H9 (cell line): ENCODE measurements at regions not wholly inside any gene's neighbourhood (a gene's known extent, or its start where the extent isn't known, plus 50 kb on each side); places are given as distances from the start of the nearest gene placed in this dataset.

Experiments used
- DNase-seq: peaks from one replicate; pipeline ENCODE4 v3.0.0-alpha.2; 2017
- H2AFZ ChIP-seq: one replicate; pipeline ENCODE4 v1.6.1; 2013; ENCODE audit warnings: mild to moderate bottlenecking, low read length, control low read depth, moderate library complexity
- H2AK5ac ChIP-seq: 2 replicates; pipeline ENCODE4 v1.6.1; 2013; ENCODE audit warnings: low read length, control low read depth, mixed read lengths; ENCODE audit not compliant: insufficient read length
- H2BK120ac ChIP-seq: one replicate; pipeline ENCODE4 v1.6.1; 2013; ENCODE audit warnings: low read depth, mild to moderate bottlenecking, low read length, control low read depth, inconsistent platforms; ENCODE audit not compliant: poor library complexity, severe bottlenecking
- H2BK12ac ChIP-seq: 2 replicates; pipeline ENCODE4 v1.6.1; 2013; ENCODE audit warnings: low read length, control low read depth, mixed read lengths, low read depth; ENCODE audit not compliant: insufficient read length
- H2BK15ac ChIP-seq: 2 replicates; pipeline ENCODE4 v1.6.1; 2013; ENCODE audit warnings: low read depth, low read length, control low read depth
- H2BK20ac ChIP-seq: one replicate; pipeline ENCODE4 v1.6.1; 2013; ENCODE audit warnings: low read depth, mild to moderate bottlenecking, low read length, control low read depth, inconsistent platforms; ENCODE audit not compliant: poor library complexity, severe bottlenecking
- H2BK5ac ChIP-seq: 2 replicates; pipeline ENCODE4 v1.6.1; 2013; ENCODE audit warnings: low read length, control low read depth, mixed read lengths; ENCODE audit not compliant: insufficient read length
- H3K14ac ChIP-seq: 2 replicates; pipeline ENCODE4 v1.6.1; 2013; ENCODE audit warnings: low read length, control low read depth; ENCODE audit not compliant: insufficient read depth
- H3K18ac ChIP-seq: 2 replicates; pipeline ENCODE4 v1.6.1; 2013; ENCODE audit warnings: low read depth, mild to moderate bottlenecking, mixed read lengths, low read length, control low read depth; ENCODE audit not compliant: insufficient read length
- H3K23ac ChIP-seq: 2 replicates; pipeline ENCODE4 v1.6.1; 2013; ENCODE audit warnings: low read length, control low read depth, mixed read lengths, low read depth; ENCODE audit not compliant: insufficient read length
- H3K23me2 ChIP-seq: 2 replicates; pipeline ENCODE4 v1.6.1; 2013; ENCODE audit warnings: low read depth, mild to moderate bottlenecking, mixed read lengths, low read length, control low read depth; ENCODE audit not compliant: insufficient read length, poor library complexity, severe bottlenecking
- H3K27ac ChIP-seq: 2 replicates; pipeline ENCODE4 v1.5.1; 2013; ENCODE audit warnings: low read length, control low read depth, mixed read lengths, low read depth; ENCODE audit not compliant: insufficient read length
- H3K27me3 ChIP-seq: 2 replicates; pipeline ENCODE4 v1.6.1; 2013; ENCODE audit warnings: low read length, control low read depth, inconsistent platforms; ENCODE audit not compliant: insufficient read depth
- H3K4ac ChIP-seq: 2 replicates; pipeline ENCODE4 v1.6.1; 2013; ENCODE audit warnings: low read depth, mild to moderate bottlenecking, control low read depth, inconsistent platforms, low read length, moderate library complexity
- H3K4me1 ChIP-seq: 2 replicates; pipeline ENCODE4 v1.6.1; 2013; ENCODE audit warnings: low read length, control low read depth, inconsistent platforms; ENCODE audit not compliant: insufficient read depth
- H3K4me2 ChIP-seq: 2 replicates; pipeline ENCODE4 v1.6.1; 2013; ENCODE audit warnings: low read length, control low read depth, mixed read lengths; ENCODE audit not compliant: insufficient read length, insufficient read depth
- H3K56ac ChIP-seq: 2 replicates; pipeline ENCODE4 v1.6.1; 2013; ENCODE audit warnings: low read depth, mild to moderate bottlenecking, mixed read lengths, low read length, control low read depth; ENCODE audit not compliant: insufficient read length
- H3K79me1 ChIP-seq: 2 replicates; pipeline ENCODE4 v1.6.1; 2013; ENCODE audit warnings: low read depth, mild to moderate bottlenecking, moderate library complexity, low read length, control low read depth, inconsistent platforms; ENCODE audit not compliant: insufficient read depth, poor library complexity, severe bottlenecking
- H3K79me2 ChIP-seq: 2 replicates; pipeline ENCODE4 v1.6.1; 2013; ENCODE audit warnings: low read length, control low read depth, inconsistent platforms; ENCODE audit not compliant: insufficient read depth
- H3K9ac ChIP-seq: 2 replicates; pipeline ENCODE4 v1.6.1; 2013; ENCODE audit warnings: low read length, control low read depth, mixed read lengths; ENCODE audit not compliant: insufficient read length; ENCODE audit errors: extremely low read depth
- H3K9me3 ChIP-seq: one replicate; pipeline ENCODE4 v1.6.1; 2013; ENCODE audit warnings: low read depth, low read length, inconsistent platforms; ENCODE audit not compliant: control insufficient read depth
- H3T11ph ChIP-seq: one replicate; pipeline ENCODE4 v1.6.1; 2013; ENCODE audit warnings: mild to moderate bottlenecking, low read length, control low read depth, inconsistent platforms
- H4K20me1 ChIP-seq: one replicate; pipeline ENCODE4 v1.6.1; 2013; ENCODE audit not compliant: control insufficient read depth, insufficient read length, insufficient read depth
- H4K5ac ChIP-seq: 2 replicates; pipeline ENCODE4 v1.6.1; 2013; ENCODE audit warnings: low read depth, mild to moderate bottlenecking, mixed read lengths, low read length, control low read depth; ENCODE audit not compliant: insufficient read length
- H4K8ac ChIP-seq: replicated peaks from 2 replicates; pipeline ENCODE4 v1.6.1; 2013; ENCODE audit warnings: low read length, control low read depth, mixed read lengths, low read depth; ENCODE audit not compliant: insufficient read length
- H4K91ac ChIP-seq: 2 replicates; pipeline ENCODE4 v1.6.1; 2013; ENCODE audit warnings: low read depth, mild to moderate bottlenecking, moderate library complexity, mixed read lengths, low read length, control low read depth; ENCODE audit not compliant: insufficient read length
- H3K27ac Mint-ChIP-seq, 3 experiments: 2 replicates in 2 of 3; 3 replicates in 1 of 3; pipeline ENCODE4 v1.8.0; 2020 to 2021; ENCODE audit warnings: mixed read lengths in 3 of 3, mild to moderate bottlenecking in 1 of 3, moderate library complexity in 1 of 3
- H3K27me3 Mint-ChIP-seq: 2 replicates; pipeline ENCODE4 v1.8.0; 2021; ENCODE audit warnings: low read depth, mild to moderate bottlenecking, moderate library complexity, mixed read lengths
- H3K36me3 Mint-ChIP-seq, 3 experiments: 2 replicates in 2 of 3; 3 replicates in 1 of 3; pipeline ENCODE4 v1.8.0; 2020 to 2021; ENCODE audit warnings: low read depth in 3 of 3, mixed read lengths in 3 of 3; ENCODE audit not compliant: insufficient read depth in 1 of 3
- H3K4me1 Mint-ChIP-seq, 2 experiments: 2 replicates each; pipeline ENCODE4 v1.8.0; 2020; ENCODE audit warnings: mixed read lengths in 2 of 2
- H3K4me3 Mint-ChIP-seq, 2 experiments: 2 replicates in 1 of 2; 3 replicates in 1 of 2; pipeline ENCODE4 v1.8.0; 2020 to 2021; ENCODE audit warnings: mild to moderate bottlenecking in 2 of 2, mixed read lengths in 2 of 2, moderate library complexity in 1 of 2
- H3K9me3 Mint-ChIP-seq, 2 experiments: 2 replicates in 1 of 2; 3 replicates in 1 of 2; pipeline ENCODE4 v1.8.0; 2020; ENCODE audit warnings: mild to moderate bottlenecking in 2 of 2, mixed read lengths in 2 of 2, moderate library complexity in 1 of 2
- WGBS: extraction: QIAGEN DNeasy Blood & Tissue Kit; methylation state at CpG from one replicate; pipeline ENCODE4 v1.1.7; 2013; ENCODE audit warnings: missing lambda C conversion rate, low lambda C conversion rate, mixed read lengths; ENCODE audit not compliant: insufficient read length; ENCODE audit errors: extremely low coverage; 5-methylcytosine and 5-hydroxymethylcytosine counted together
- TF ChIP-seq, protein P1 (sequence below): fragments of 200-600 bp; sonication (generic); conservative IDR thresholded peaks from 3 replicates; pipeline ENCODE4 v1.8.0; 2021; ENCODE audit warnings: antibody characterized with exemption, mild to moderate bottlenecking

DNA sequence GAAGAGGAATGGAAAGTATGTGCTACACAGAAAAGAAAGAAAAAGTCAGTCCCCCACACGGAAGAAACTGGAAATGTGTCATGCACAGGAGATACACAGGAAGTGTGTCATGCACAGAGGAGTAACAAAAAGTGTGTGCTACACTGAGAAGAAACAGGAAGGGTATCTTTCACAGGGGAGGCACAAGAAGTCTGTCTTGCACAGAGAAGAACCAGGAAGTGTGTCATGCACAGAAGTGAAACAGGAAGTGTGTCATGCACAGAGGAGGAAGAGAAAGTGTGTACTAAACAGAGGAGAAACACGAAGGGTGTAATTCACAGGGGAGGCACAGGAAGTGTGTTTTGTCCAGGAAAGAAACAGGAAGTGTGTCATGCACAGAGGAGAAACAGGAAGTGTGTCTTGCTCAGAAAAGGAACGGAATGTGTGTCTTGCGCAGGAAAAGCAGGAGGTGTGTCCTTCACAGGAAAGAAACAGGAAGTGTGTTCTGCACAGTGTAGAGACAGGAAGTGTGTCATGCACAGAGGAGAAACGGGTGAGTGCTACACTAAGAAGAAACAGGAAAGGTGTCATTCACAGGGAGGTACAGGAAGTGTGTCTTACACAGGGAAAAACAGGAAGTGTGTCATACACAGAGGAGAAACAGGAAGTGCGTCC is 527.2 kb upstream of the PRKX start:
- no peak for DNase-seq
- no peak overlapping the region for H4K8ac ChIP-seq
- no peak overlapping the region for H3K56ac ChIP-seq
- no peak overlapping the region for H3T11ph ChIP-seq
- no peak overlapping the region for H2AFZ ChIP-seq
- Mint-ChIP-seq H3K36me3 (peaks cover 1 to 4% (median 2%) of the 10 kb centered on the region in 3 experiments; a peak in 1 of 7 replicates), H3K4me1 (no peaks in the 10 kb centered on the region), H3K4me3 (no peak overlapping the region), H3K9me3 (peaks cover 6 to 9% of the 10 kb centered on the region in 2 experiments; a peak in 4 of 5 replicates), H3K27me3 (no peaks in the 10 kb centered on the region), H3K27ac (no peak overlapping the region)
- no peak overlapping the region for H4K5ac ChIP-seq
- no peak overlapping the region for H2BK20ac ChIP-seq
- H3K27ac ChIP-seq, result no peak overlapping the region
- no peak overlapping the region for H2BK15ac ChIP-seq
- no peak overlapping the region for H3K9ac ChIP-seq
- no peaks in the 10 kb centered on the region for H4K20me1 ChIP-seq
- H3K79me2 ChIP-seq, result no peaks in the 10 kb centered on the region
- TF ChIP-seq, protein P1, sequence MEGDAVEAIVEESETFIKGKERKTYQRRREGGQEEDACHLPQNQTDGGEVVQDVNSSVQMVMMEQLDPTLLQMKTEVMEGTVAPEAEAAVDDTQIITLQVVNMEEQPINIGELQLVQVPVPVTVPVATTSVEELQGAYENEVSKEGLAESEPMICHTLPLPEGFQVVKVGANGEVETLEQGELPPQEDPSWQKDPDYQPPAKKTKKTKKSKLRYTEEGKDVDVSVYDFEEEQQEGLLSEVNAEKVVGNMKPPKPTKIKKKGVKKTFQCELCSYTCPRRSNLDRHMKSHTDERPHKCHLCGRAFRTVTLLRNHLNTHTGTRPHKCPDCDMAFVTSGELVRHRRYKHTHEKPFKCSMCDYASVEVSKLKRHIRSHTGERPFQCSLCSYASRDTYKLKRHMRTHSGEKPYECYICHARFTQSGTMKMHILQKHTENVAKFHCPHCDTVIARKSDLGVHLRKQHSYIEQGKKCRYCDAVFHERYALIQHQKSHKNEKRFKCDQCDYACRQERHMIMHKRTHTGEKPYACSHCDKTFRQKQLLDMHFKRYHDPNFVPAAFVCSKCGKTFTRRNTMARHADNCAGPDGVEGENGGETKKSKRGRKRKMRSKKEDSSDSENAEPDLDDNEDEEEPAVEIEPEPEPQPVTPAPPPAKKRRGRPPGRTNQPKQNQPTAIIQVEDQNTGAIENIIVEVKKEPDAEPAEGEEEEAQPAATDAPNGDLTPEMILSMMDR, result no peak
- H3K4me1 ChIP-seq, result no peaks in the 10 kb centered on the region
- H3K4ac ChIP-seq, result no peak overlapping the region
- no peaks in the 10 kb centered on the region for H3K27me3 ChIP-seq
- no peak overlapping the region for H2BK5ac ChIP-seq
- no peak overlapping the region for H4K91ac ChIP-seq
- no peaks in the 10 kb centered on the region for H3K23me2 ChIP-seq
- H3K18ac ChIP-seq, result no peak overlapping the region
- H2AK5ac ChIP-seq, result no peak overlapping the region
- no peak overlapping the region for H3K14ac ChIP-seq
- WGBS, result no CpG with 5 or more reads among the region's 6 CpGs
- no peak overlapping the region for H3K4me2 ChIP-seq
- H2BK120ac ChIP-seq, result no peak overlapping the region
- H2BK12ac ChIP-seq, result no peak overlapping the region
- H3K79me1 ChIP-seq, result no peaks in the 10 kb centered on the region
- H3K9me3 ChIP-seq, result peaks cover 5% of the 10 kb centered on the region
- H3K23ac ChIP-seq, result no peak overlapping the region
